ENCODE measurements at regions not wholly inside any gene's neighbourhood (a gene's known extent, or its start where the extent isn't known, plus 50 kb on each side); places are given as distances from the start of the nearest gene placed in this dataset.

- WGBS, 4 donors: 57 to 67% (median 62%) methylated on average over 5 of the region's 5 CpGs
- intact Hi-C loops (cut with DNase I): no loop called here
- no peak for TF ChIP-seq POLR2A (IDR thresholded peaks at IDR 0.05)
- TF ChIP-seq, protein P1, sequence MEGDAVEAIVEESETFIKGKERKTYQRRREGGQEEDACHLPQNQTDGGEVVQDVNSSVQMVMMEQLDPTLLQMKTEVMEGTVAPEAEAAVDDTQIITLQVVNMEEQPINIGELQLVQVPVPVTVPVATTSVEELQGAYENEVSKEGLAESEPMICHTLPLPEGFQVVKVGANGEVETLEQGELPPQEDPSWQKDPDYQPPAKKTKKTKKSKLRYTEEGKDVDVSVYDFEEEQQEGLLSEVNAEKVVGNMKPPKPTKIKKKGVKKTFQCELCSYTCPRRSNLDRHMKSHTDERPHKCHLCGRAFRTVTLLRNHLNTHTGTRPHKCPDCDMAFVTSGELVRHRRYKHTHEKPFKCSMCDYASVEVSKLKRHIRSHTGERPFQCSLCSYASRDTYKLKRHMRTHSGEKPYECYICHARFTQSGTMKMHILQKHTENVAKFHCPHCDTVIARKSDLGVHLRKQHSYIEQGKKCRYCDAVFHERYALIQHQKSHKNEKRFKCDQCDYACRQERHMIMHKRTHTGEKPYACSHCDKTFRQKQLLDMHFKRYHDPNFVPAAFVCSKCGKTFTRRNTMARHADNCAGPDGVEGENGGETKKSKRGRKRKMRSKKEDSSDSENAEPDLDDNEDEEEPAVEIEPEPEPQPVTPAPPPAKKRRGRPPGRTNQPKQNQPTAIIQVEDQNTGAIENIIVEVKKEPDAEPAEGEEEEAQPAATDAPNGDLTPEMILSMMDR (IDR thresholded peaks at IDR 0.05): no peak
These were observed 276.8 kb upstream of the RORB start for GRCh38 chr9:74220327-74220726.

GRCh38 chr9:74236857-74237256 is 260.3 kb upstream of the RORB start:
- H3K36me3 ChIP-seq: no peaks in the 10 kb centered on the region
- intact Hi-C loops (cut with DNase I): no loop called here
- DNase-seq (no peak), ATAC-seq (no peak)
- H3K27ac ChIP-seq: no peak overlapping the region
- 47 to 56% (median 51%) methylated on average over 2 of the region's 2 CpGs for WGBS, 4 donors
- H3K27me3 ChIP-seq: no peaks in the 10 kb centered on the region
- peaks cover 0 to 28% (median 12%) of the 10 kb centered on the region in 12 donors for H3K9me3 ChIP-seq
- H3K4me3 ChIP-seq: no peak overlapping the region
- TF ChIP-seq POLR2A (IDR thresholded peaks at IDR 0.05): no peak
- TF ChIP-seq, protein P1 (IDR thresholded peaks at IDR 0.05): no peak
- H3K4me1 ChIP-seq: no peaks in the 10 kb centered on the region

More at GRCh38 chr9:74220327-74220726, 276.8 kb upstream of the RORB start:
- DNase-seq (no peak), ATAC-seq (no peak)
- no peaks in the 10 kb centered on the region for H3K36me3 ChIP-seq
- H3K9me3 ChIP-seq: peaks cover 0 to 8% (median 0%) of the 10 kb centered on the region in 12 donors
- no peak overlapping the region for H3K27ac ChIP-seq
- no peak overlapping the region for H3K4me3 ChIP-seq
- no peaks in the 10 kb centered on the region for H3K27me3 ChIP-seq
- no peaks in the 10 kb centered on the region for H3K4me1 ChIP-seq

DNA sequence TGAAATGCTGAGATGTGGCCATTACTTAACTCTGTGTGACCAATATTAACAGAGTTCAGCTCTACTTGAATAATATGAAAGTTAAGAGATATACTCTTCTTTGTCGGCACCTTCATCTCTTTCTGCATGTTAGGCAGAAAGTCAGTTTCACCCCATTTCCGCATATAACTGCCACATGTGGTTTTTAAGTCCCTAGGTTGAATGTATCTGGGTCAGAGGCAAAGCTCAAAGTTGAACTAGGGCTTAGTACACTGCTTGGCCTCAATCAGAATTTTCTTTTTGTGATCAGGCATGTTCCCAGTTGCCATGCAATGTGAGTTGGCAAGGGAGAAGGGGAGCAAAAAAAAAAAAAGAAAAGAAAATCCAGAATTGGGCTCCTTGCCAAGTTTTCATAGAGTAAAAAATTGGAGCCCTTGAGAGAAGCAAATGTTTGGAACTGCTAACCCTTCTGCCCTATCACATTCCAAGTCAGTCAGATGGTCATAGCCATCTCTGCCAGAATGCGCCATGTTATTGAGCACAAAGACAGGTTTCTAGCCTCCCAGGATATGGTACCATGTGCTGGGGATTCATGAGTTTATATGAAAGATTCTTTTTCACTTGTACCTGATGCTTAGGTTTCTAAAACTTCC is 251.2 kb upstream of the RORB start:
- 83 to 88% (median 84%) methylated on average over 3 of the region's 3 CpGs for WGBS, 4 donors
- peaks cover 0 to 49% (median 12%) of the 10 kb centered on the region in 12 donors for H3K9me3 ChIP-seq
- H3K27ac ChIP-seq: no peak overlapping the region
- ATAC-seq: no peak
- no peak for TF ChIP-seq POLR2A (IDR thresholded peaks at IDR 0.05)
- intact Hi-C loops (cut with DNase I): no loop called here
- H3K4me1 ChIP-seq: no peaks in the 10 kb centered on the region
- H3K4me3 ChIP-seq: no peak overlapping the region
- H3K27me3 ChIP-seq: no peaks in the 10 kb centered on the region
- no peaks in the 10 kb centered on the region for H3K36me3 ChIP-seq
- DNase-seq: no peak

GRCh38 chr9:74255489-74255984 is 241.6 kb upstream of the RORB start:
- Histone ChIP-seq H3K9me3 (peaks cover 0 to 2% (median 0%) of the 10 kb centered on the region in 12 donors), H3K4me3 (no peak overlapping the region), H3K4me1 (no peaks in the 10 kb centered on the region), H3K27me3 (no peaks in the 10 kb centered on the region), H3K36me3 (no peaks in the 10 kb centered on the region), H3K27ac (no peak overlapping the region)
- DNase-seq: no peak
- no peak for ATAC-seq
- intact Hi-C loops (cut with DNase I): no loop called here
- 58 to 67% (median 64%) methylated on average over 4 of the region's 4 CpGs for WGBS, 4 donors
- TF ChIP-seq, protein P1 (IDR thresholded peaks at IDR 0.05): no peak

All from heart left ventricle (tissue), 16 donors.